GM18861 (cell line): ENCODE measurements at regions not wholly inside any gene's neighbourhood (a gene's known extent, or its start where the extent isn't known, plus 50 kb on each side); places are given as distances from the start of the nearest gene placed in this dataset.
"Not testable (repeated sequence)": the region's sequence is repeated elsewhere in the genome, so short reads cannot be mapped to it uniquely, and the experiment has no call there.

Experiments used
- ATAC-seq: cut with Tn5 transposase; IDR thresholded peaks from one replicate; pipeline ENCODE4 v1.9.1; 2021; ENCODE audit not compliant: unreplicated experiment

GRCh38 chr11:15825976-15826650 lies 530.2 kb downstream of the SOX6 start:
- ATAC-seq: no peak

DNA sequence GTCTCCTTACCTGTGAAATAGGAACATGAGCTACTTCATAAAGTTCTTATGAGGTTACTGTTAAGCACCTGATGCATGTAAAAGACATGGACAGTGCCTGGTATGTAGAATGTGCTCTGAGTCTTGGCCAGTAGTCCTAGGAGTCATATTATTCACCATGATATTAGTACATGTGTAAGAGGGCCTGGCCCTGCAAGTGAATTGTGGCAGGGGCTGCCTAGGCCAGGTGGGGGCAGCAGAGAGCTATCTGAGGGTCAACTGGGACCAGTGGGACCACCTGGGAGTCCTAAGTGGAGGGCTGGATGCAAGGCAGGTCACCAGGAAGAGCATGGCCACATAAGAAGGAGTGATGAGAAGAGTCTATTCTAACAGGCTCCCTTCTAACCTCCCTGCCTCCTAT lies 529.5 kb downstream of the SOX6 start:
- peak; percentile 66 for ATAC-seq

- no peak for ATAC-seq
Measured at GRCh38 chr11:15828215-15828853, 528.0 kb downstream of the SOX6 start.

DNA sequence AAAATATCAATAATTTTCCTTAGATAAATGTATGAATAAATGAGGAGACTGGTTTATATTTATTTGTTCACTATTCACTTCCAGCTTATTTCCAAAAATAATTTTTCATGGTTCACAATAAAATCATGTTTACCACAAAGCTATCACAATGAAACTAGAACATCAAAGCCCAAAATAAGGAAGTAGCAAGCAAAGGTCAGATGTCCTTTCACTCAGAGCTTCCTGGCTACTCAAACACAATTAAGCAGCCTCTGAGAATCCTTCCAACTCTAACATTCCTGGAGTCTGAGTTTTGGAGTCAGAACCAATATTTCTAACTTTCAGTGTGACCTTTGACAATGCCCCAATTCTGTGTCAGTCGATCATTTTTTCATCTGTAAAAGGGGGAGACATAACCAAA lies 527.0 kb downstream of the SOX6 start:
- no peak for ATAC-seq

GRCh38 chr11:15830741-15831428 lies 525.5 kb downstream of the SOX6 start:
- ATAC-seq: no peak

GRCh38 chr11:15835788-15836411 lies 520.4 kb downstream of the SOX6 start:
- ATAC-seq: no peak

- ATAC-seq: no peak
Measured at GRCh38 chr11:15836795-15837194, 519.6 kb downstream of the SOX6 start.

DNA sequence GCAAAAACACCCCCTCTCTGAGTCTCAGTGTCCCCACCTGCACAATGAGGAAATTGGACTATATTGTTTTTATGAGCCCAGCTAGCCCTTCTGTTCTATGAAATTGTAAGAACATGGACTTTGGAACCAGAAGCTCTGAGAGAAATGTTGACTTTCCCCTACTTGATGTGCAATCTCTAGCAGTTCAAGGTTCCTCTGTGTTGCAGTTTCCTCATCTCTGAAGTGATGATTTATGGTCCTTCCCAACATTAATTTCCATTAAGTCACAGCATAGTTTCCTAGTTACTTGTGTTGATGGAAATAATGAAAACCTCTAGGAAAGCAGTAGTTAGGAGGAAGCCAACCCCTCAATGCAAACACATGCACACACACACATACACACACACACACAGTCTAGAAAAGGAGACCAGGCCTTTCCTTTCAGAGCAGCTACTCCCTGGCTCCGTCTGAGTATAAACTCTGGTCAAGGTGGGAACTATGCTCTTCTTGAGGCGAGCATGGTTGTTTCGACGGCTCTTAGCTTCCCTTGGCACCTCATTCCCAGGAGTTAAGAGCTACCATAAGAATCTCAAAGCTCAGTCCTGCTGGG lies 518.4 kb downstream of the SOX6 start:
- ATAC-seq: no peak

DNA sequence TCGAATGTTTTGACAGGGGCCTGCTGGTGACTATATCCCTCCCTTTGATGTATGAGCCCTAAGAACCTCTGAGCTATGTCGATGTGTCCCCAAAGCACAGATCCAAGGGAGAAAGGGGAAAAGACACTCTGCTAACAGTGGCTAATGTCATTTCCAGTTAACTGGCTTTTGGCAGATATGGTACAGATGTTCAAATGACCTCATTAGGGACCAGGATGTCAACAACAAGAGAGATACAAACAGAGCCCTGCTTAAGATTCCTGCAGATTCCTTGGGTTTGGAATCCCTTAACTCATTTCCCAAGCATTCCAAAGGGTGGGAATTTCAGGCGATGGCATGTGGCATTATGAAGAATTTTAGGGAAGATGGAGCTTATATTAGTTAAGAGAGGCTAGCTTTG lies 517.3 kb downstream of the SOX6 start:
- no peak for ATAC-seq

- ATAC-seq: no peak
Measured at GRCh38 chr11:15840966-15841365, 515.4 kb downstream of the SOX6 start.

- no peak for ATAC-seq
Measured at GRCh38 chr11:15841931-15842740, 514.2 kb downstream of the SOX6 start.

DNA sequence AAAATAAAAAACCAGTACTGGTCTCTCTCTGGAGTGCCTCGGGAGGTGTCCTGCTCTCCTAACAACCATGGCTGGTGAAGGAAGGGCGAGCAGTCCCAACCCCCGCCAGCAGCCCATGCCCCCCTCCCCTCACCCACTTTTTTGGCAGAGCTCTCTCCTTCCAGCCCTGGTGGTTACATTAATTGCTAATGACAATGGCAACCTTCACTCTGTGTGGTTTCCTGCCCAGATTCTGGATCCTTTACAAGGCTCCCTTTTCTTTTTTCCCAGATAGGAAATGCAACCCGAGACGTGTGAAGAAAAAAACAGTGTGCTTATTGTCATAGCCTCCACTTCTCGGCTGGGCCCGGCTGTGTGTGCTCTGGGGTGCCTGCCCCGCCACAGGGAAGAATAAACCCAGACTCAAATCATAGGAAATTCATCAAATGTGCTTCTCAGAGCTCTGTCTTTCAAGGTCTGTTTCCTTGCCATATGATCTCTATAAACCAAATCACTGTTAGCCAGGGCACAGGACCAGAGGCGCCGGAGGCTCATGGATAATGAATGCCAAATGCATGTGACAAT lies 513.0 kb downstream of the SOX6 start:
- ATAC-seq: no peak

- ATAC-seq: no peak
Measured at GRCh38 chr11:15845261-15845660, 511.1 kb downstream of the SOX6 start.

- no peak for ATAC-seq
Measured at GRCh38 chr11:15848631-15849168, 507.6 kb downstream of the SOX6 start.

DNA sequence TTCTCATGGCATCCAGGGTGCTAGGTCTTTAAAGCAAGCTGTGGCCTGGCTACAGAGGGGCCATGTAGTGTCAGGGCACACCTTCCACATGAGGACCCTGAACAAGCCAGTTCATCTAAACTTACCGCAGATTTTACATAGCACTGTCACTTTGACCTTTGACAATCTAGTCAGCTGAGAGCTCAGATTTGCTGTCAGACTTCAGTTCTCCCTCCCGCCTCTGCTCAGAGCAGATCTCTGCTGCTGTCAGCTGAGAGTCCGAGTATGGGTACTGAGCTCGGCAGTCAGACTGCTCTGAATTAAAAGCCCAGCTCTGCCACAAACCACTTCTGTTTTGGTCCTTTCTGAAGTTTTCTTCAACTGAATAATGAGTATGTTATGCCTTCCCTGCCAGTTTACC lies 507.1 kb downstream of the SOX6 start:
- no peak for ATAC-seq

DNA sequence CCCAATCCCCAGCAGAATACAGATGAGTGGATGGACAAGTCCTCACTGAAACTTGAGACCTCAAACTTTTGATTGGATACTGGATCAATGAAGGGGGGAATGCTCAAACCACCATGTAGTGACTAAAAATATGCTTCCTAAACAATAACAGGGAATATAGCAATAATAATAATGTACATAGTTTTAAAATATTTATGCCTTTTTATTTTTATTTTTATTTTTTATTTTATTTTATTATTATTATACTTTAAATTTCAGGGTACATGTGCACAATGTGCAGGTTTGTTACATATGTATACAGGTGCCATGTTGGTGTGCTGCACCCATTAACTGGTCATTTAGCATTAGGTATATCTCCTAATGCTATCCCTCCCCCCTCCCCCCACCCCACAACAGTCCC lies 506.0 kb downstream of the SOX6 start:
- ATAC-seq: not testable (repeated sequence)

GRCh38 chr11:15851051-15851498 lies 505.3 kb downstream of the SOX6 start:
- ATAC-seq: no peak

DNA sequence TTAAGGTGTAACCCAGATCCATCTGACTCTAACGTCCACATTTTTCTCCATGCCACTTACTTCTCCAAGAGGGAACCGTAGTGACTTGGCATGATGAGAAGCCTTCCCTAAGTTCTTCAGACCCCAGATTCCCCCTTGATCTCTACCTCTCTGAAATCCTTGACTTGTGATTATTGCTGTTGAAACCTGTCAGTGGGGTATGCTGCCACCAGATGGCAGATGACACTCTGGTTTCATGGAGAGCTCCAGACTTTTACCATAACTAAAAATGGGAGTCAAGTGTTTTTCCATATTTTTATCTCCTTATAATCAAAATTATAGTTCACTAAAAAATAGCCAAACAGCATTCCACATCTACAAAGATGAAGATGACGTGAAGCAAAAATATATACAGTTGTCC lies 504.2 kb downstream of the SOX6 start:
- no peak for ATAC-seq

GRCh38 chr11:15854245-15854644 lies 502.1 kb downstream of the SOX6 start:
- ATAC-seq: no peak

GRCh38 chr11:15858881-15859280 lies 497.5 kb downstream of the SOX6 start:
- no peak for ATAC-seq
